DOHH2 (cell line): ENCODE measurements at regions not wholly inside any gene's neighbourhood (a gene's known extent, or its start where the extent isn't known, plus 50 kb on each side); places are given as distances from the start of the nearest gene placed in this dataset.

Experiments used
- H3F3A ChIP-seq: fragments of 200-600 bp; sonication (generic), shearing (Covaris generic); 2 replicates; pipeline ENCODE4 v1.6.0; 2016; ENCODE audit warnings: antibody characterized with exemption, mild to moderate bottlenecking; ENCODE audit not compliant: control insufficient read depth, insufficient read depth
- H3K27ac ChIP-seq: fragments of 200-600 bp; sonication (generic); 2 replicates; pipeline ENCODE4 v1.5.1; 2014; ENCODE audit warnings: low read depth, mild to moderate bottlenecking, low read length, moderate library complexity
- H3K27me3 ChIP-seq: fragments of 200-600 bp; sonication (generic); 2 replicates; pipeline ENCODE4 v1.6.1; 2014; ENCODE audit warnings: mild to moderate bottlenecking, low read length, mixed read lengths; ENCODE audit not compliant: control insufficient read depth
- H3K36me3 ChIP-seq: fragments of 200-600 bp; sonication (generic); 2 replicates; pipeline ENCODE4 v1.6.1; 2014; ENCODE audit warnings: mild to moderate bottlenecking, low read length, moderate library complexity, mixed read lengths; ENCODE audit not compliant: control insufficient read depth
- H3K4me1 ChIP-seq: fragments of 200-600 bp; sonication (generic); 2 replicates; pipeline ENCODE4 v1.6.1; 2014; ENCODE audit warnings: mild to moderate bottlenecking, low read length, mixed read lengths; ENCODE audit not compliant: control insufficient read depth
- H3K4me2 ChIP-seq: fragments of 200-600 bp; sonication (generic); 2 replicates; pipeline ENCODE4 v1.6.0; 2014; ENCODE audit warnings: mild to moderate bottlenecking, low read length, moderate library complexity
- H3K4me3 ChIP-seq: fragments of 200-600 bp; sonication (generic); 2 replicates; pipeline ENCODE4 v1.5.1; 2014; ENCODE audit warnings: mild to moderate bottlenecking, low read length, mixed read lengths
- H3K79me2 ChIP-seq: fragments of 200-600 bp; sonication (generic); 2 replicates; pipeline ENCODE4 v1.6.1; 2014; ENCODE audit warnings: mild to moderate bottlenecking, low read length, mixed read lengths; ENCODE audit not compliant: control insufficient read depth
- H3K9me2 ChIP-seq: fragments of 200-600 bp; sonication (generic); replicated peaks from 2 replicates; pipeline ENCODE4 v1.6.1; 2014; ENCODE audit warnings: mild to moderate bottlenecking, low read length, mixed read lengths; ENCODE audit not compliant: control insufficient read depth
- H3K9me3 ChIP-seq: fragments of 200-600 bp; sonication (generic); 2 replicates; pipeline ENCODE4 v1.6.1; 2014; ENCODE audit warnings: antibody characterized with exemption, low read length, mixed read lengths; ENCODE audit not compliant: control insufficient read depth, insufficient read depth
- H4K20me1 ChIP-seq: fragments of 200-600 bp; sonication (generic); 2 replicates; pipeline ENCODE4 v1.6.0; 2014; ENCODE audit warnings: low read depth, mild to moderate bottlenecking, antibody characterized with exemption, low read length, moderate library complexity; ENCODE audit not compliant: control insufficient read depth, insufficient read depth
- CTCF ChIP-seq: fragments of 200-600 bp; sonication (generic); IDR thresholded peaks from one replicate; pipeline ENCODE4 v1.5.1; 2014; ENCODE audit warnings: antibody characterized with exemption, mild to moderate bottlenecking, low read depth, low read length; ENCODE audit not compliant: poor library complexity, severe bottlenecking
- EZH2phosphoT487 ChIP-seq: fragments of 200-600 bp; sonication (generic); IDR thresholded peaks from 2 replicates; pipeline ENCODE4 v1.6.1; 2017; ENCODE audit warnings: borderline replicate concordance, mild to moderate bottlenecking, antibody characterized with exemption, low read length, moderate library complexity, mixed read lengths

DNA sequence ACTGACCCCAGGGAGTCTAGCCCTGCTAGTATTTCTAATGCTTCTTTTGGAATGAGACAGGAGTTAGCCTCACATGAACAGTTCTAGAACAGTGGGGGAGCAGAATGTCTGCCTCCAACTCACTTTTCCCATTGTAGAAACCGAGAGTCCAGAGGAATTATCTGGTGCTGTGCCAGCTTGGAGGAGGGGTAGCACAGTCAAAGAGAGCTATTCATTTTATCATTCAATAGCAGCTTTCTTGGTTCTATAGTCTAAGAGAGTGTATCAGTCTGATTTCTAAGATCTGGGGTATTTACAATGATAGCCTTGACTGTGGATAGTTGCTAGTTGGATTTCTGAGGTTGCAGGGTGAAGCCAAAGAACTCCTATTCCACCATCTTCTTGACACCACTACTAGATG is 448.2 kb downstream of the RFPL4B start:
- no peaks in the 10 kb centered on the region for H3K9me2 ChIP-seq
- H3F3A ChIP-seq = no peaks in the 10 kb centered on the region
- no peaks in the 10 kb centered on the region; the same call in 1 of the 2 replicates for H3K9me3 ChIP-seq
- no peaks in the 10 kb centered on the region for H3K27me3 ChIP-seq
- H3K36me3 ChIP-seq = no peaks in the 10 kb centered on the region
- H3K4me2 ChIP-seq = no peak overlapping the region
- no peaks in the 10 kb centered on the region for H4K20me1 ChIP-seq
- H3K4me3 ChIP-seq = no peak overlapping the region
- TF ChIP-seq CTCF (no peak), EZH2phosphoT487 (no peak)
- H3K27ac ChIP-seq = no peak overlapping the region
- no peaks in the 10 kb centered on the region for H3K79me2 ChIP-seq
- H3K4me1 ChIP-seq = no peaks in the 10 kb centered on the region

DNA sequence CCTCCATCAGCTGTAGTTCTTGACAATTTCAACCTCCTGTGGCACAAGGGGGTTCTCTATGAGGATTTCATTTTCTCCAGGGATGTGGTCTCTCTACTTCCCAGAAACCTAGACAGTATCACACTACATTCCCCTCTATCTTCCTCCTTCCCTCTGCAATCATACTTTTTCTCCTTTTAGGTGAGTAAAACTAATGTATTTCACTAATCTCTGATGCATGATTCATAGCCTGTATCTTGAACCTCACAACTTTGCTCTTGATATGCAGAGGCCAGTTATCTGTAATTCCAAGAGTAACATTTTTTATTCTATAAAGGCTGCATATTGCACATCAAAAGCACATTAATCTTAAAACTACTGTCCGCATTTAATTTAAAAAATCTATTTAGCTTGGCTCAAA is 449.6 kb downstream of the RFPL4B start:
- no peaks in the 10 kb centered on the region for H3K9me2 ChIP-seq
- H4K20me1 ChIP-seq = no peaks in the 10 kb centered on the region
- H3K36me3 ChIP-seq = no peaks in the 10 kb centered on the region
- H3K9me3 ChIP-seq = no peaks in the 10 kb centered on the region; the same call in 1 of the 2 replicates
- H3K27me3 ChIP-seq = no peaks in the 10 kb centered on the region
- no peaks in the 10 kb centered on the region for H3K4me1 ChIP-seq
- H3K27ac ChIP-seq = no peak overlapping the region
- no peaks in the 10 kb centered on the region for H3F3A ChIP-seq
- no peak overlapping the region for H3K4me3 ChIP-seq
- no peak overlapping the region for H3K4me2 ChIP-seq
- H3K79me2 ChIP-seq = no peaks in the 10 kb centered on the region
- no peak for TF ChIP-seq CTCF
- TF ChIP-seq EZH2phosphoT487 = no peak

DNA sequence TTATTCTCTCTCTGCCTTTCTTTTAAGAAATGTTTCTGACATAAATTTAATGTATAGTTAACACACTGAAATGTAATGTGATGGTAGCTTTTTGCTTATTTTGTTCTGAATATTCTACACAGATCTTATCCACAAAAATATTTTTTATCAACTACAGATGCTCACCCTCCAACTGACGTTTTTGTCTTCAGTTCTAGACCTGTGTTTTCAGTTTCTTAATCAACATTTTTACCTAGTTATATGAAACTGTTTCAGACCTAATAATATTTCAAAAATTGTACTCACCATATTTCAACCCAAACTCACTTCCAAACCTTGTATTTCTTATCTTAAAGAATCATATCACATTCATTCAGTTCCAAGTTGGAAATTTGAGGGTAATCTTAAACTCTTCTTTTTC is 452.8 kb downstream of the RFPL4B start:
- no peaks in the 10 kb centered on the region for H3K4me1 ChIP-seq
- no peak overlapping the region for H3K27ac ChIP-seq
- H3K4me2 ChIP-seq = no peak overlapping the region
- TF ChIP-seq CTCF = no peak
- no peak for TF ChIP-seq EZH2phosphoT487
- H3K36me3 ChIP-seq = no peaks in the 10 kb centered on the region
- no peak overlapping the region for H3K4me3 ChIP-seq
- H3K9me3 ChIP-seq = no peaks in the 10 kb centered on the region; the same call in 1 of the 2 replicates
- no peaks in the 10 kb centered on the region for H3F3A ChIP-seq
- no peaks in the 10 kb centered on the region for H3K27me3 ChIP-seq
- H3K9me2 ChIP-seq = no peaks in the 10 kb centered on the region
- H3K79me2 ChIP-seq = no peaks in the 10 kb centered on the region
- H4K20me1 ChIP-seq = no peaks in the 10 kb centered on the region

DNA sequence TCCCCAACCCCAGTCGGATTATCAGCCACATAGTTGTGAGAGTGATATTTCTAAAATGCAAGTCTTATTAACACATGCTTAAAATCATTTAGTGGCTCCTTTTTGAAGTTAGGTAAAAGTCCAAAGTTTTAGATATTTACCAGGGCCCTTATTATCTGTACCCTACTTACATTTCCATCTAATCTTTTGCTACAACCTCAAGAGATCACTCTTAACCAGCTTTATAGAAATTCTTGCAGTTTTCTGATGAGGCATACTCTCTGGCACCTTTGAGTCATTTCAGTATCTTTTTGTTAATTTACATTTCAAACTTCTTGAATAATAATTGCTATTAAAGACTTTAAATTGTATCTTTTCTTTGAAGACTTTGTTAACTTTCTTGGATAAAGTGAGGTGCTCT is 453.3 kb downstream of the RFPL4B start:
- Histone ChIP-seq H3K27ac (no peak overlapping the region), H3K4me1 (no peaks in the 10 kb centered on the region), H3K9me2 (no peaks in the 10 kb centered on the region)

More for the DNA sequence above, 453.3 kb downstream of the RFPL4B start:
- no peak overlapping the region for H3K4me2 ChIP-seq
- no peaks in the 10 kb centered on the region; the same call in 1 of the 2 replicates for H3K9me3 ChIP-seq
- no peaks in the 10 kb centered on the region for H3K36me3 ChIP-seq
- H3K79me2 ChIP-seq = no peaks in the 10 kb centered on the region
- no peaks in the 10 kb centered on the region for H3F3A ChIP-seq
- TF ChIP-seq CTCF (no peak), EZH2phosphoT487 (no peak)
- H3K4me3 ChIP-seq = no peak overlapping the region
- no peaks in the 10 kb centered on the region for H3K27me3 ChIP-seq
- H4K20me1 ChIP-seq = no peaks in the 10 kb centered on the region
